Breast epithelium (tissue), 4 donors: ENCODE measurements at regions not wholly inside any gene's neighbourhood (a gene's known extent, or its start where the extent isn't known, plus 50 kb on each side); places are given as distances from the start of the nearest gene placed in this dataset.

Experiments
- DNase-seq, 2 donors: peaks; one replicate each; pipeline ENCODE4 v3.0.0-alpha.2; 2019; ENCODE audit warnings: low spot score in 2 of 2
- H3K27ac ChIP-seq, 2 donors: fragments of 200-600 bp; sonication (generic) in 1 of 2; one replicate each; pipeline ENCODE4 v1.5.1; 2016 to 2019; ENCODE audit warnings: mild to moderate bottlenecking in 1 of 2
- H3K27me3 ChIP-seq, 2 donors: fragments of 200-600 bp; sonication (generic) in 1 of 2; one replicate each; pipeline versions ENCODE4 v1.5.1 to v1.6.0; 2017 to 2019; ENCODE audit warnings: control low read depth in 1 of 2, mild to moderate bottlenecking in 1 of 2
- H3K36me3 ChIP-seq: fragments of 200-600 bp; one replicate; pipeline ENCODE4 v1.5.1; 2019
- H3K4me1 ChIP-seq, 2 donors: fragments of 200-600 bp; sonication (generic); one replicate each; pipeline ENCODE4 v1.5.1; 2016 to 2019; ENCODE audit warnings: control low read depth in 1 of 2
- H3K4me3 ChIP-seq, 3 donors: fragments of 200-600 bp; sonication (generic); 1 replicate in 2 of 3; 2 replicates in 1 of 3; pipeline ENCODE4 v1.5.1; 2016 to 2019; ENCODE audit warnings: mild to moderate bottlenecking in 3 of 3, moderate library complexity in 2 of 3
- H3K9me3 ChIP-seq, 2 donors: fragments of 200-600 bp; sonication (generic) in 1 of 2; one replicate each; pipeline ENCODE4 v1.5.1; 2016 to 2019; ENCODE audit warnings: control low read depth in 1 of 2
- POLR2A ChIP-seq: fragments of 450-650 bp; IDR thresholded peaks from one replicate; pipeline ENCODE4 v1.6.1; 2016; ENCODE audit warnings: antibody characterized with exemption, mild to moderate bottlenecking, moderate library complexity
- POLR2AphosphoS5 ChIP-seq, 3 donors: sonication (generic); formaldehyde crosslinking; IDR thresholded peaks; one replicate each; pipeline ENCODE4 v1.6.1; 2017; ENCODE audit warnings: antibody characterized with exemption in 3 of 3
- intact Hi-C: fragments of 100-400 bp; cut with DNase I; formaldehyde crosslinking; loops from one replicate; pipeline ENCODE4 v1.15.1; 2023; ENCODE audit warnings: low total_unique reads
- TF ChIP-seq, protein P1 (sequence below), 3 donors: fragments of 450-650 bp; IDR thresholded peaks; one replicate each; pipeline ENCODE4 v1.5.1; 2016 to 2017; ENCODE audit warnings: antibody characterized with exemption in 3 of 3, mild to moderate bottlenecking in 3 of 3, moderate library complexity in 3 of 3

DNA sequence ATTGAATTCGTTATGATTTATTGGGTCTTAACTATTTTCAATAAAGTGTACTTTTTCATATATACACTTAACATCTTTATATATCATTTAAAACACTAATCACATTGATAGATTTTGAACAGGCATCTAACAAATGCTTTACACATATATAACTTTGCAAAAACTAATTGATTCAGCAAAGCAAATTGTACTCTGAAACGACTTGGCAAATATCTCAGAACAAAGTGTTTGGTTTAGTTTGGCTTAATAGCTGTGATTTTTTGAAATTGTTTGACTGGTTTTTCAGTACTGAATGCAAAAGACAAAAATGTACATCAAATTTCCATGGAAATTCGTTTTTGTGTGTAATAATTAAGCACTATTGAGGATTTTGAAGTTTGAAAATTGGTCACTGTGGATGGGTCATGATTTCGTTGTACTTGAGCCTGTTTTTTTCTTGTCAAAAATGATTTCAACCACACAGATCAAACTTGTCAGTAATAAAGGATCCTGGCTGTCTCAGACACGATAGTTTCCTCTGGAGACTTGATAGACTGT lies 125.3 kb upstream of the SLC25A13 start:
- intact Hi-C loops: no loop called here
- H3K9me3 ChIP-seq: no peaks in the 10 kb centered on the region
- H3K27ac ChIP-seq: no peak overlapping the region
- no peaks in the 10 kb centered on the region for H3K4me1 ChIP-seq
- DNase-seq: no peak
- no peaks in the 10 kb centered on the region for H3K36me3 ChIP-seq
- no peak for TF ChIP-seq POLR2A
- no peak for TF ChIP-seq POLR2AphosphoS5 (IDR thresholded peaks at IDR 0.05)
- H3K27me3 ChIP-seq: no peaks in the 10 kb centered on the region
- no peak overlapping the region for H3K4me3 ChIP-seq

DNA sequence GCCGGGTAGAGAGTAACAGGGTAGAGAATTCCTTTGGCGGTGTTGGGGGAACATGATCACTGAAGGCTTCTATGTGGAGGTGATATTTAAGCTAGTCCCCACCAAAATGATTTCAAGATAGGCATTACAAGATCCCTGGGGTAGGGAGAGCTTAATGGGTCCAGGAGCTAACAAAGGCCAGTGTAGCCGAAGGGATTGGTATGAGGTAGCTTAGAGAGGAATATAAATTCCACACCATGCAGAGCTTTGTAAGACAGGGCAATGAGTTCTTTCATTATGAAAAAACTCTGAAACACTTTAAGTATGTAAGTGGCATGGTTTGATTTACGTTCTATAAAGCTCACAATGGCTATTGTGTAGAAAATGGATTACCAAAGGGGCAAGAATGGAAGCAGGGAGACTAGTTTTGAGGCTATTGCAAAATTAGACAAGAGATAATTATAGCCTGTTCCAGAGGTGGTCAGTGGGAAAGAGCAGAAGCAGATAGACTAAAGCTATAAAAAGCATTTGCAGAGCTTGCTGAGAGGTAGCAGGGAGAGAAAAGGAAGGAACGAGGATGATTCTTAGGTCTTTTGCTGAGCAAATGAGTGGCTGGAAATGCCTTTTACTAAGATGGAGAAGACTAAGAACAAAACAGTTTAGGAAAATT lies 119.7 kb upstream of the SLC25A13 start:
- H3K36me3 ChIP-seq: no peaks in the 10 kb centered on the region

DNA sequence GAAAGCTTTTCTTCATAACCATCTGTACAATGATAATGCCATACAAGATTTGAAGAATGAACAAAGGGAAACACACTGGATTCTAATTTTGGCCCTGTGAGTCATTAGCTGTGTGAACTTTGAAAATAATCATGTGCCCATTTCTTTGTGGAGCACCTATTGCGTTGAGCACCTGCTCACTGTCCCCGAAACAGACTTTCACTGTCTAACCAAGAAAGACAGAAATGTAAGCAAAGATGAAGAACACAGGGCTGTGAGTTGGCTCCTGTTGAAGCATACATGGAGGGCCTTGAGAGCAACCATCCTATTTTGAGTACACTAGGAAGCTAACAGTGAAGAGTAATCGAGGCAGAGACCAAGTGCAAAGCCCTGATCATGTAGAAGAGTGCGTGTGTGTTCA lies 118.4 kb upstream of the SLC25A13 start:
- no peak for DNase-seq

More for the DNA sequence above, 119.7 kb upstream of the SLC25A13 start:
- no peaks in the 10 kb centered on the region for H3K9me3 ChIP-seq
- H3K27ac ChIP-seq: no peak overlapping the region
- intact Hi-C loops: no loop called here
- H3K4me1 ChIP-seq: no peaks in the 10 kb centered on the region
- DNase-seq: no peak
- H3K27me3 ChIP-seq: no peaks in the 10 kb centered on the region
- TF ChIP-seq, protein P1, sequence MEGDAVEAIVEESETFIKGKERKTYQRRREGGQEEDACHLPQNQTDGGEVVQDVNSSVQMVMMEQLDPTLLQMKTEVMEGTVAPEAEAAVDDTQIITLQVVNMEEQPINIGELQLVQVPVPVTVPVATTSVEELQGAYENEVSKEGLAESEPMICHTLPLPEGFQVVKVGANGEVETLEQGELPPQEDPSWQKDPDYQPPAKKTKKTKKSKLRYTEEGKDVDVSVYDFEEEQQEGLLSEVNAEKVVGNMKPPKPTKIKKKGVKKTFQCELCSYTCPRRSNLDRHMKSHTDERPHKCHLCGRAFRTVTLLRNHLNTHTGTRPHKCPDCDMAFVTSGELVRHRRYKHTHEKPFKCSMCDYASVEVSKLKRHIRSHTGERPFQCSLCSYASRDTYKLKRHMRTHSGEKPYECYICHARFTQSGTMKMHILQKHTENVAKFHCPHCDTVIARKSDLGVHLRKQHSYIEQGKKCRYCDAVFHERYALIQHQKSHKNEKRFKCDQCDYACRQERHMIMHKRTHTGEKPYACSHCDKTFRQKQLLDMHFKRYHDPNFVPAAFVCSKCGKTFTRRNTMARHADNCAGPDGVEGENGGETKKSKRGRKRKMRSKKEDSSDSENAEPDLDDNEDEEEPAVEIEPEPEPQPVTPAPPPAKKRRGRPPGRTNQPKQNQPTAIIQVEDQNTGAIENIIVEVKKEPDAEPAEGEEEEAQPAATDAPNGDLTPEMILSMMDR (IDR thresholded peaks at IDR 0.05): no peak
- no peak for TF ChIP-seq POLR2AphosphoS5 (IDR thresholded peaks at IDR 0.05)
- no peak for TF ChIP-seq POLR2A
- H3K4me3 ChIP-seq: no peak overlapping the region

DNA sequence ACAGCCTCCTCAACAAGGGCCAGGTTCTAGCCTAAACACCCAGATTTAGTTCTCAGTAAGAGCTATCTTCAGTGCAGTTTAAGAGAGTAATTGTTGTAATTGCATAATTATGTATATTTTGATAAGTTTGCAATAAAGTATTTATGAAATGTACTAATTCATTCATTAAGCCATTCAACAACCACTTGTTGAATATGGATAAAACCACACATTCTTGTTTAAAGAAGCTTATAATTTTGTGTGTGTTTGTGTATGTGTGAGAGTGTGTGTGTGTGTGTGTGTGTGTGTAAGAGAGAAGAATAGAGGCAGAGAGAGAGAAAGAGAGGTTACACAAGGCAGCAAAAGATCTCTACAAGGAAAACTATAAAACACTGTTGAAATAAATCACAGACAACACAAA lies 115.0 kb upstream of the SLC25A13 start:
- Histone ChIP-seq H3K4me3 (no peak overlapping the region), H3K27ac (no peak overlapping the region), H3K27me3 (no peaks in the 10 kb centered on the region), H3K4me1 (no peaks in the 10 kb centered on the region), H3K36me3 (no peaks in the 10 kb centered on the region), H3K9me3 (no peaks in the 10 kb centered on the region)
- TF ChIP-seq, protein P1 (IDR thresholded peaks at IDR 0.05): no peak
- TF ChIP-seq POLR2A (no peak), POLR2AphosphoS5 (IDR thresholded peaks at IDR 0.05) (no peak)
- no peak for DNase-seq
- intact Hi-C loops: no loop called here

More for the DNA sequence above, 118.4 kb upstream of the SLC25A13 start:
- no peaks in the 10 kb centered on the region for H3K36me3 ChIP-seq
- no peak overlapping the region for H3K27ac ChIP-seq
- H3K27me3 ChIP-seq: no peaks in the 10 kb centered on the region
- intact Hi-C loops: no loop called here
- no peak overlapping the region for H3K4me3 ChIP-seq
- H3K9me3 ChIP-seq: no peaks in the 10 kb centered on the region
- TF ChIP-seq POLR2AphosphoS5 (IDR thresholded peaks at IDR 0.05) (no peak), POLR2A (no peak)
- TF ChIP-seq, protein P1 (IDR thresholded peaks at IDR 0.05): no peak
- no peaks in the 10 kb centered on the region for H3K4me1 ChIP-seq

DNA sequence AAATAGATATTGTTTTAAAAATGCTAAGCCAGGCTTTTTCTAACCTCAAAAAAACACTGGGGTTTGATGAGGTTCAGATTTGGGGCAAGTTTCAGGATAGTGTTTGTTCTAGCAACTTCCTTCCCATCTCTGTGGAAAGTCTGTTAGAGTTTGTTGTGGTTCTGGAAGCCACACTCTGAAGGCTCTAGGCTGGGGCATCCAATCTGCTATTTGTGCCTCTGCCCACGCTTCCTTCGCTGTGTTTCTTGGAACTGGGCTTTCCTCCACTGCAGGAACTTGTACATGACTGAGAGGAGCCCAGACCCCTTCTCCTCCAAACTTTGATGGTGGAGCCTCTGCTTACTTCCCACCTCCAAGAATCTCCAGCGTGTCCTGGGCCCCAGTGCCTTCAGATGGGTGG lies 108.5 kb upstream of the SLC25A13 start:
- intact Hi-C loops: no loop called here
- Histone ChIP-seq H3K9me3 (no peaks in the 10 kb centered on the region), H3K4me1 (no peaks in the 10 kb centered on the region), H3K36me3 (no peaks in the 10 kb centered on the region), H3K4me3 (no peak overlapping the region), H3K27ac (no peak overlapping the region), H3K27me3 (no peaks in the 10 kb centered on the region)
- DNase-seq: no peak
- TF ChIP-seq, protein P1 (IDR thresholded peaks at IDR 0.05): no peak
- TF ChIP-seq POLR2AphosphoS5 (IDR thresholded peaks at IDR 0.05) (no peak), POLR2A (no peak)
